GM12891 (cell line): ENCODE measurements at regions not wholly inside any gene's neighbourhood (a gene's known extent, or its start where the extent isn't known, plus 50 kb on each side); places are given as distances from the start of the nearest gene placed in this dataset.

ENCODE experiments used
- PAX5 ChIP-seq: IDR thresholded peaks from 2 replicates; pipeline ENCODE4 v1.6.1; 2011; ENCODE audit warnings: low read length, moderate library complexity, mild to moderate bottlenecking; ENCODE audit not compliant: insufficient read depth, severe bottlenecking
- POLR2A ChIP-seq: IDR thresholded peaks from 2 replicates; pipeline ENCODE4 v1.6.1; 2011; ENCODE audit warnings: low read depth, low read length, control low read depth
- POLR2AphosphoS5 ChIP-seq: IDR thresholded peaks from 2 replicates; pipeline ENCODE4 v1.6.1; 2011; ENCODE audit warnings: low read depth, low read length, control low read depth

DNA sequence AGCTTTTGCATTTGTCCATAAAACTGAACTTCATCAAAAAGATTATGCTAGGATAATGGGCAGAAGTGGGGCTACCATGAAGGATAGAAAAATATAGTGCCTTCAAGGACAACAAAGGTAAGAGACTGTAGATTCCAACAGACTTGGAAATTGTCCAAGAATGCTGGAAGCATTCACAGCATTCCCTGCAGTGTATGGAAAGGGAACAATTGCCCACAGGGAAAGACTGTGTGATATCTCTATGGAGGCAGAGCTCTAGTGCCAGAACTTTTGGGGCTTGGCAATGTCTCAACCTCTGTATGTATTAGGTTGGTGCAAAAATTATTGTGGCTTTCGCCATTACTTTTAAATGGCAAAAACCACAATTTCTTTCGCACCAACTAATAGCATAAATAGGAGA, 1598.8 kb upstream of the MIR17HG start:
- no peak for TF ChIP-seq PAX5
- no peak for TF ChIP-seq POLR2A
- no peak for TF ChIP-seq POLR2AphosphoS5
